H1 (cell line): ENCODE measurements at regions not wholly inside any gene's neighbourhood (a gene's known extent, or its start where the extent isn't known, plus 50 kb on each side); places are given as distances from the start of the nearest gene placed in this dataset.
"Not testable (repeated sequence)": the region's sequence is repeated elsewhere in the genome, so short reads cannot be mapped to it uniquely, and the experiment has no call there.

Source experiments
- CTCF ChIA-PET: fragments of 300-600 bp; sonication (Branson Sonifier 250); formaldehyde crosslinking; loops from one replicate; lab custom pipeline; 2021; ENCODE audit not compliant: partially characterized antibody; lab: Charles Lee
- POLR2A ChIA-PET: fragments of 300-600 bp; sonication (Branson Sonifier 250); formaldehyde crosslinking; loops from one replicate; lab custom pipeline; 2021; ENCODE audit warnings: inconsistent platforms; ENCODE audit not compliant: partially characterized antibody; lab: Charles Lee
- DNase-seq, 2 experiments: peaks; one replicate each; pipeline versions ENCODE4 v3.0.0 to v3.0.0-alpha.2; 2010 to 2022; ENCODE audit warnings: low spot score in 2 of 2, low read depth in 1 of 2, mixed read lengths in 1 of 2
- FAIRE-seq: peaks from 2 replicates; lab custom pipeline; 2011; peaks lifted over from hg19 to GRCh38; lab: Jason Lieb, UNC
- H2AFZ ChIP-seq: 2 replicates; pipeline ENCODE4 v1.8.1; 2012; ENCODE audit warnings: low read length, inconsistent platforms
- H2AK5ac ChIP-seq: 2 replicates; pipeline ENCODE4 v1.6.1; 2013; ENCODE audit warnings: low read depth, low read length
- H2BK120ac ChIP-seq: replicated peaks from 2 replicates; pipeline ENCODE3; 2013; ENCODE audit warnings: low read depth, low read length, inconsistent platforms
- H2BK12ac ChIP-seq: 2 replicates; pipeline ENCODE4 v1.6.1; 2013; ENCODE audit warnings: low read depth, low read length
- H2BK15ac ChIP-seq: 2 replicates; pipeline ENCODE4 v1.6.1; 2013; ENCODE audit warnings: low read length
- H2BK20ac ChIP-seq: 2 replicates; pipeline ENCODE4 v1.6.1; 2013; ENCODE audit warnings: low read length
- H2BK5ac ChIP-seq: 2 replicates; pipeline ENCODE4 v1.6.1; 2013; ENCODE audit warnings: low read depth, low read length
- H3K14ac ChIP-seq: 2 replicates; pipeline ENCODE4 v1.6.1; 2013; ENCODE audit warnings: inconsistent platforms; ENCODE audit not compliant: insufficient read length
- H3K18ac ChIP-seq: 2 replicates; pipeline ENCODE4 v1.6.1; 2013; ENCODE audit warnings: low read length; ENCODE audit errors: extremely low read depth
- H3K23ac ChIP-seq: 2 replicates; pipeline ENCODE4 v1.6.1; 2013; ENCODE audit warnings: inconsistent platforms; ENCODE audit not compliant: insufficient read length
- H3K23me2 ChIP-seq: 2 replicates; pipeline ENCODE4 v1.6.1; 2013; ENCODE audit warnings: low read depth, low read length
- H3K27ac ChIP-seq: 2 replicates; pipeline ENCODE4 v1.6.1; 2011; ENCODE audit warnings: low read depth, low read length, inconsistent platforms
- H3K27me3 ChIP-seq, 4 experiments: replicated peaks in 1 of 4; 1 replicate in 1 of 4; 2 replicates in 3 of 4; pipeline versions ENCODE4 v1.6.1 to v1.8.1; 2011 to 2013; ENCODE audit warnings: low read length in 3 of 4, mild to moderate bottlenecking in 3 of 4, inconsistent platforms in 2 of 4, mixed read lengths in 2 of 4, moderate library complexity in 1 of 4; ENCODE audit not compliant: control insufficient read depth in 3 of 4, insufficient read depth in 3 of 4; ENCODE audit errors: extremely low read depth in 1 of 4
- H3K36me3 ChIP-seq, 4 experiments: 2 replicates each; pipeline versions ENCODE4 v1.6.1 to v1.8.1; 2011 to 2013; ENCODE audit warnings: mild to moderate bottlenecking in 4 of 4, low read length in 3 of 4, moderate library complexity in 2 of 4, control low read depth in 1 of 4, inconsistent platforms in 1 of 4; ENCODE audit not compliant: insufficient read depth in 4 of 4, control insufficient read depth in 2 of 4
- H3K4ac ChIP-seq: replicated peaks from 2 replicates; pipeline ENCODE3; 2013; ENCODE audit warnings: low read length, low read depth, mixed read lengths, inconsistent platforms; ENCODE audit not compliant: insufficient read length
- H3K4me1 ChIP-seq, 4 experiments: replicated peaks in 1 of 4; 1 replicate in 1 of 4; 2 replicates in 3 of 4; pipeline versions ENCODE4 v1.6.1 to v1.8.1; 2011 to 2013; ENCODE audit warnings: low read length in 3 of 4, inconsistent platforms in 2 of 4, mixed read lengths in 1 of 4; ENCODE audit not compliant: insufficient read depth in 4 of 4, control insufficient read depth in 3 of 4
- H3K4me2 ChIP-seq, 2 experiments: 2 replicates each; pipeline versions ENCODE4 v1.6.1 to v1.8.1; 2011 to 2013; ENCODE audit warnings: low read depth in 2 of 2, low read length in 2 of 2, control low read depth in 1 of 2, inconsistent platforms in 1 of 2, mild to moderate bottlenecking in 1 of 2; ENCODE audit not compliant: insufficient read depth in 1 of 2
- H3K4me3 ChIP-seq, 4 experiments: fragments of 200-600, 300-600 bp in 1 of 4; sonication (generic), shearing (Covaris generic), sonication (Bioruptor Twin) in 1 of 4; 2 replicates each; pipeline versions ENCODE4 v1.5.1 to v1.8.1; 2011 to 2016; ENCODE audit warnings: low read length in 4 of 4, low read depth in 3 of 4, control low read depth in 2 of 4, inconsistent platforms in 2 of 4, mild to moderate bottlenecking in 2 of 4, mixed read lengths in 1 of 4, moderate library complexity in 1 of 4; ENCODE audit not compliant: insufficient read depth in 2 of 4; ENCODE audit errors: extremely low read depth in 1 of 4
- H3K56ac ChIP-seq: replicated peaks from 2 replicates; pipeline ENCODE3; 2013; ENCODE audit warnings: low read depth, mild to moderate bottlenecking, mixed read lengths, low read length, inconsistent platforms; ENCODE audit not compliant: insufficient read length
- H3K79me1 ChIP-seq: 2 replicates; pipeline ENCODE4 v1.6.1; 2013; ENCODE audit warnings: low read depth, low read length, control low read depth
- H3K79me2 ChIP-seq, 2 experiments: 2 replicates each; pipeline versions ENCODE4 v1.6.1 to v1.8.1; 2012 to 2013; ENCODE audit warnings: low read length in 2 of 2, mild to moderate bottlenecking in 2 of 2, inconsistent platforms in 1 of 2; ENCODE audit not compliant: insufficient read depth in 2 of 2, control insufficient read depth in 1 of 2
- H3K9ac ChIP-seq, 4 experiments: replicated peaks in 1 of 4; 1 replicate in 1 of 4; 2 replicates in 3 of 4; pipeline versions ENCODE4 v1.6.1 to v1.8.1; 2011 to 2013; ENCODE audit warnings: low read depth in 3 of 4, low read length in 3 of 4, control low read depth in 2 of 4, mild to moderate bottlenecking in 2 of 4, moderate library complexity in 2 of 4, inconsistent platforms in 1 of 4; ENCODE audit errors: extremely low read depth in 1 of 4
- H3K9me3 ChIP-seq, 2 experiments: 2 replicates each; pipeline versions ENCODE4 v1.6.1 to v1.8.1; 2012 to 2013; ENCODE audit warnings: mild to moderate bottlenecking in 2 of 2, moderate library complexity in 2 of 2, control low read depth in 1 of 2, inconsistent platforms in 1 of 2, low read depth in 1 of 2, low read length in 1 of 2, mixed read lengths in 1 of 2; ENCODE audit not compliant: insufficient read depth in 2 of 2
- H4K20me1 ChIP-seq, 2 experiments: replicated peaks in 1 of 2; 2 replicates each; pipeline versions ENCODE3 to v1.8.1; 2011 to 2013; ENCODE audit warnings: inconsistent platforms in 2 of 2, low read length in 2 of 2, mild to moderate bottlenecking in 1 of 2; ENCODE audit not compliant: insufficient read depth in 2 of 2, control insufficient read depth in 1 of 2
- H4K5ac ChIP-seq: 2 replicates; pipeline ENCODE4 v1.6.1; 2013; ENCODE audit warnings: low read length, low read depth, mixed read lengths, inconsistent platforms; ENCODE audit not compliant: insufficient read length
- H4K8ac ChIP-seq: 2 replicates; pipeline ENCODE4 v1.8.0; 2013; ENCODE audit warnings: mild to moderate bottlenecking, moderate library complexity, low read length, inconsistent platforms; ENCODE audit not compliant: insufficient read depth; ENCODE audit errors: extremely low read depth
- H4K91ac ChIP-seq: replicated peaks from 2 replicates; pipeline ENCODE3; 2013; ENCODE audit warnings: low read length, mixed read lengths, inconsistent platforms; ENCODE audit not compliant: insufficient read length
- WGBS, 2 experiments: shearing (Covaris generic) in 1 of 2; methylation state at CpG; one replicate each; pipeline versions ENCODE4 v1.1.6 to v1.1.7; 2013 to 2015; ENCODE audit warnings: low lambda C conversion rate in 2 of 2, mixed read lengths in 2 of 2, inconsistent platforms in 1 of 2, low coverage in 1 of 2, missing lambda C conversion rate in 1 of 2; ENCODE audit not compliant: insufficient replicate concordance in 2 of 2, insufficient coverage in 1 of 2, insufficient read length in 1 of 2; ENCODE audit errors: extremely low coverage in 1 of 2, missing lambda C conversion rate in 1 of 2; 5-methylcytosine and 5-hydroxymethylcytosine counted together

GRCh38 chr6:26766203-26766902 lies 106.8 kb upstream of the ZNF322 start:
- DNase-seq, H3K4me3 ChIP-seq, H3K4me2 ChIP-seq, H3K4ac ChIP-seq, H2AK5ac ChIP-seq, H4K8ac ChIP-seq, H2BK15ac ChIP-seq, H2BK12ac ChIP-seq, H3K23me2 ChIP-seq, CTCF ChIA-PET, H4K20me1 ChIP-seq, H3K36me3 ChIP-seq, H3K79me1 ChIP-seq, H3K27me3 ChIP-seq, H2BK5ac ChIP-seq, H3K79me2 ChIP-seq, POLR2A ChIA-PET, H3K18ac ChIP-seq, H3K56ac ChIP-seq, H4K91ac ChIP-seq, H4K5ac ChIP-seq, H3K9me3 ChIP-seq, H3K14ac ChIP-seq, H3K23ac ChIP-seq, H3K27ac ChIP-seq, H2BK20ac ChIP-seq, H2BK120ac ChIP-seq, FAIRE-seq, H3K4me1 ChIP-seq, H2AFZ ChIP-seq, H3K9ac ChIP-seq: not testable (repeated sequence)
- no CpG with 5 or more reads among the region's 36 CpGs for WGBS, 2 experiments
